ENCODE measurements at regions not wholly inside any gene's neighbourhood (a gene's known extent, or its start where the extent isn't known, plus 50 kb on each side); places are given as distances from the start of the nearest gene placed in this dataset.

- no peak for TF ChIP-seq CTCF (IDR thresholded peaks at IDR 0.05)
- no peak for TF ChIP-seq POLR2A (IDR thresholded peaks at IDR 0.05)
Measured at GRCh38 chr1:14297356-14297755, 301.1 kb upstream of the KAZN start.
